ENCODE measurements at regions not wholly inside any gene's neighbourhood (a gene's known extent, or its start where the extent isn't known, plus 50 kb on each side); places are given as distances from the start of the nearest gene placed in this dataset.

DNA sequence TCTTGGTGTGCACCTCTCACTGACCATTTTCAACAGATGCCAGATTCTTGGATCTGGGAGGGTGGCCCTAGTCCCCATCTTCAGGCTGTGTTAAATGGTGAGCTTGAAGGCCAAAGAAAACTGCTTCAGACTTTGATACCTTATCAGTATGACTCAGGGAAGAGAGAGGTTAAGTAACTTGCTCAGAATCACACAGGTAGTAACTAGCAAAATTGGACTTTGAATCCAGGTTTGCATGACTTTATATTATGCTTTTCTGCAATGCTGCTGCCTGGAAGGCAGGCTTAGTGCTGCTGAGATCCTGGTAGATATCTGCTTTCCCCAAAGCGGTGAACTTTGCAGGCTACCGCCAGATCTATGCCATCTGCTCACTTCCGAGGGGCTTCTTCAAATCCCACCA is 487.3 kb downstream of the INSC start:
- Histone ChIP-seq H3F3A (ENCODE audit: low read length, unreplicated experiment) (no peaks in the 10 kb centered on the region), H3K9ac (ENCODE audit: low read length) (no peak overlapping the region), H4K20me1 (ENCODE audit: low read length) (no peaks in the 10 kb centered on the region), H3K79me2 (ENCODE audit: low read length) (no peaks in the 10 kb centered on the region), H3K27ac (ENCODE audit: low read length) (no peak overlapping the region), H3K4me2 (ENCODE audit: low read length) (no peak overlapping the region), H3K27me3 (ENCODE audit: low read length) (no peaks in the 10 kb centered on the region), H3K4me3 (ENCODE audit: low read length) (no peak overlapping the region), H3K9me3 (ENCODE audit: low read length) (no peaks in the 10 kb centered on the region), H3K36me3 (ENCODE audit: low read depth, low read length) (no peaks in the 10 kb centered on the region), H2AFZ (ENCODE audit: low read length) (no peak overlapping the region), H3K4me1 (ENCODE audit: insufficient read depth, low read length) (no peaks in the 10 kb centered on the region), H3K9me2 (replicated peaks; ENCODE audit: low read length) (no peaks in the 10 kb centered on the region)
- POLR2A ChIA-PET (ENCODE audit: unreplicated experiment): no interaction called here
- DNase-seq: no peak
- BruUV-seq (replicated peaks): no TSS peak
- no peak for ATAC-seq
- TF ChIP-seq, protein P1, sequence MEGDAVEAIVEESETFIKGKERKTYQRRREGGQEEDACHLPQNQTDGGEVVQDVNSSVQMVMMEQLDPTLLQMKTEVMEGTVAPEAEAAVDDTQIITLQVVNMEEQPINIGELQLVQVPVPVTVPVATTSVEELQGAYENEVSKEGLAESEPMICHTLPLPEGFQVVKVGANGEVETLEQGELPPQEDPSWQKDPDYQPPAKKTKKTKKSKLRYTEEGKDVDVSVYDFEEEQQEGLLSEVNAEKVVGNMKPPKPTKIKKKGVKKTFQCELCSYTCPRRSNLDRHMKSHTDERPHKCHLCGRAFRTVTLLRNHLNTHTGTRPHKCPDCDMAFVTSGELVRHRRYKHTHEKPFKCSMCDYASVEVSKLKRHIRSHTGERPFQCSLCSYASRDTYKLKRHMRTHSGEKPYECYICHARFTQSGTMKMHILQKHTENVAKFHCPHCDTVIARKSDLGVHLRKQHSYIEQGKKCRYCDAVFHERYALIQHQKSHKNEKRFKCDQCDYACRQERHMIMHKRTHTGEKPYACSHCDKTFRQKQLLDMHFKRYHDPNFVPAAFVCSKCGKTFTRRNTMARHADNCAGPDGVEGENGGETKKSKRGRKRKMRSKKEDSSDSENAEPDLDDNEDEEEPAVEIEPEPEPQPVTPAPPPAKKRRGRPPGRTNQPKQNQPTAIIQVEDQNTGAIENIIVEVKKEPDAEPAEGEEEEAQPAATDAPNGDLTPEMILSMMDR (conservative IDR thresholded peaks at IDR 0.05; ENCODE audit: low read depth, low read length): no peak
- TF ChIP-seq EZH2phosphoT487 (IDR thresholded peaks at IDR 0.05; ENCODE audit: borderline replicate concordance, low read length) (no peak), EZH2 (IDR thresholded peaks at IDR 0.05; ENCODE audit: low read length, unreplicated experiment) (no peak)
- intact Hi-C loops (cut with micrococcal nuclease): no loop called here
- CTCF ChIA-PET: no interaction called here

DNA sequence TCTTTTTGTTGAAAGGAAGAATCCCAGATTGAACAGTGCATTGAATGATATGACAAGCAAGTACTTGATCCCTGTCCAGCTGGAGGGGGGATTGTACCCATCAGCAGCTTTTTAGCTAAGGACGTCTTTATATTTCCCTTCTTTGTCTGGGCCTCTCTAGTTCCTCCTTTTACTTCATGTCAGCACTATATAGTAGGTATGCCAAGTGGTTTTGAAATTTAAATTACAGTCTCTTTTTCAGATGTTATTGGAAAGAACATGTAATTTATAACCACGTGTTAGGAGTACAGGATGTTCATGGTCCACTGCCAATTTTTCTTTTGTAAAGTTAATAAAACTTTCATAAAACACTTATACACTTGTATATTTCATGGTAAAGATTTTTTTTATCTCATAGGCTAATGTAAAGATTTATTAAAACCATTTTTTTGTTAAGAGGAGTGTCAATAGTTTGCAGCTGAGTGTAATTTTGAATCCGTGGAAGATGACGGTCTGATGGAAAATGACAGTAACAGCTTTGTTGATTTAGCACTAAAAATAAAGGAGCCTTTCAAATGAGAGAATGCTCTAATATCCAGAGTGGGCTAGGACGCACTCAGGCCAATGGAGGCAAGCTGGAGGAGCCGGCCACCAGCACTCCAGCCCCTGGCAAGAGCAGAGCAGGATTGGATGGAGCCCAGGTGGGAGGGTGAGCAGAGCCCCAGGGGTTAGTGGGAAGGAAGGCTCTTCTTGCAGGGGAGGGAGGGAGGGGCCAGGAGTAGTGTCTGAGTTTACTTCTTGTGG is 488.3 kb downstream of the INSC start:
- Histone ChIP-seq H3K4me1 (ENCODE audit: insufficient read depth, low read length) (no peaks in the 10 kb centered on the region), H3K36me3 (ENCODE audit: low read depth, low read length) (no peaks in the 10 kb centered on the region), H3K4me2 (ENCODE audit: low read length) (no peak overlapping the region), H2AFZ (ENCODE audit: low read length) (no peak overlapping the region), H4K20me1 (ENCODE audit: low read length) (no peaks in the 10 kb centered on the region), H3K79me2 (ENCODE audit: low read length) (no peaks in the 10 kb centered on the region), H3K9me2 (replicated peaks; ENCODE audit: low read length) (no peaks in the 10 kb centered on the region), H3K9ac (ENCODE audit: low read length) (no peak overlapping the region), H3K9me3 (ENCODE audit: low read length) (no peaks in the 10 kb centered on the region), H3K4me3 (ENCODE audit: low read length) (no peak overlapping the region), H3K27ac (ENCODE audit: low read length) (no peak overlapping the region), H3K27me3 (ENCODE audit: low read length) (no peaks in the 10 kb centered on the region), H3F3A (ENCODE audit: low read length, unreplicated experiment) (no peaks in the 10 kb centered on the region)
- BruUV-seq (replicated peaks): no TSS peak
- POLR2A ChIA-PET (ENCODE audit: unreplicated experiment): no interaction called here
- intact Hi-C loops (cut with micrococcal nuclease): no loop called here
- TF ChIP-seq EZH2 (IDR thresholded peaks at IDR 0.05; ENCODE audit: low read length, unreplicated experiment) (no peak), EZH2phosphoT487 (IDR thresholded peaks at IDR 0.05; ENCODE audit: borderline replicate concordance, low read length) (no peak)
- TF ChIP-seq, protein P1 (conservative IDR thresholded peaks at IDR 0.05; ENCODE audit: low read depth, low read length): no peak
- ATAC-seq: no peak
- DNase-seq: no peak
- CTCF ChIA-PET: no interaction called here

DNA sequence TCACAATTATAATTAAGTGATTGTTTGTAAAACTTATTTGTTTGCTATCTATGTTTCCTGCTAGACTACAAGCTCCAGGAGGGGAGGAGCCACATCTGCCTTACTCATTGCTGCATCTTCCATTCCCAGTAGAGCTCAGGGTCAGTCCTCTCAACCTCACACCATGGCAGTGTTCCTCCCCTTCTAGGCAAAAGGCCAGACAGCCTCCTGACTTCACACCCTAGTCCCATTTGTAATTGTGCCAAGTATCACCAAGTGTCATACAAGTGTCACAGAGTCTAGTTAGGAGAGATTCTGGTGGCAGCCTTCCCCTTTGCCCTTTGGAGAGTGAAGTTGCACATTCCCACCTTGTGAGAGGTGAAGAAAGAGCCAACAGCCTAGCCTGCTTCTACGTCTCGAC is 490.4 kb downstream of the INSC start:
- Histone ChIP-seq H3K4me3 (ENCODE audit: low read length) (no peak overlapping the region), H4K20me1 (ENCODE audit: low read length) (no peaks in the 10 kb centered on the region), H2AFZ (ENCODE audit: low read length) (no peak overlapping the region), H3K4me1 (ENCODE audit: insufficient read depth, low read length) (no peaks in the 10 kb centered on the region), H3K27ac (ENCODE audit: low read length) (no peak overlapping the region), H3K36me3 (ENCODE audit: low read depth, low read length) (no peaks in the 10 kb centered on the region), H3K79me2 (ENCODE audit: low read length) (no peaks in the 10 kb centered on the region), H3K9me3 (ENCODE audit: low read length) (no peaks in the 10 kb centered on the region), H3K27me3 (ENCODE audit: low read length) (no peaks in the 10 kb centered on the region), H3K9ac (ENCODE audit: low read length) (no peak overlapping the region), H3K9me2 (replicated peaks; ENCODE audit: low read length) (no peaks in the 10 kb centered on the region), H3K4me2 (ENCODE audit: low read length) (no peak overlapping the region), H3F3A (ENCODE audit: low read length, unreplicated experiment) (no peaks in the 10 kb centered on the region)
- POLR2A ChIA-PET (ENCODE audit: unreplicated experiment): no interaction called here
- TF ChIP-seq EZH2phosphoT487 (IDR thresholded peaks at IDR 0.05; ENCODE audit: borderline replicate concordance, low read length) (no peak), EZH2 (IDR thresholded peaks at IDR 0.05; ENCODE audit: low read length, unreplicated experiment) (no peak)
- TF ChIP-seq, protein P1 (conservative IDR thresholded peaks at IDR 0.05; ENCODE audit: low read depth, low read length): no peak
- intact Hi-C loops (cut with micrococcal nuclease): no loop called here
- no TSS peak for BruUV-seq (replicated peaks)
- CTCF ChIA-PET: no interaction called here
- ATAC-seq (no peak), DNase-seq (no peak)
